ENCODE measurements at regions not wholly inside any gene's neighbourhood (a gene's known extent, or its start where the extent isn't known, plus 50 kb on each side); places are given as distances from the start of the nearest gene placed in this dataset.

- TF ChIP-seq CTCF (conservative IDR thresholded peaks at IDR 0.05; ENCODE audit: low read length) (no peak), EZH2phosphoT487 (IDR thresholded peaks at IDR 0.05; ENCODE audit: borderline replicate concordance) (no peak)
Measured at GRCh38 chr2:35356332-35356731, 999.2 kb upstream of the CRIM1 start.
